IMR-90 (cell line): ENCODE measurements at regions not wholly inside any gene's neighbourhood (a gene's known extent, or its start where the extent isn't known, plus 50 kb on each side); places are given as distances from the start of the nearest gene placed in this dataset.

ENCODE experiments used
- ATAC-seq: fragments of 200-7000 bp; cut with Tn5 transposase; 2 replicates; pipeline ENCODE4 v1.9.1; 2020; ENCODE audit warnings: low read depth, mild to moderate bottlenecking, moderate library complexity
- BruUV-seq: library from RNA; stranded (reverse); fragments of 400-500 nt; replicated peaks from 2 replicates; lab custom pipeline; 2021; lab: Mats Ljungman, UMichigan
- CTCF ChIA-PET: fragments of 300-600 bp; formaldehyde crosslinking; extraction: SDS; loops from one replicate; lab custom pipeline; 2021; ENCODE audit warnings: antibody characterized with exemption; lab: Yijun Ruan, JAX
- POLR2A ChIA-PET: fragments of 300-600 bp; sonication (Branson Sonifier 250); formaldehyde crosslinking; loops from one replicate; lab custom pipeline; 2022; ENCODE audit warnings: antibody characterized with exemption; ENCODE audit not compliant: unreplicated experiment; lab: Charles Lee
- DNase-seq: peaks from one replicate; pipeline ENCODE4 v3.0.0; 2013
- H2AFZ ChIP-seq: replicated peaks from 2 replicates; pipeline ENCODE3; 2013; ENCODE audit warnings: low read length, mild to moderate bottlenecking; ENCODE audit not compliant: poor library complexity
- H2AK5ac ChIP-seq: 2 replicates; pipeline ENCODE4 v1.6.1; 2013; ENCODE audit warnings: low read depth, low read length, inconsistent platforms
- H2AK9ac ChIP-seq: replicated peaks from 2 replicates; pipeline ENCODE3; 2013; ENCODE audit warnings: mild to moderate bottlenecking, low read depth, low read length, moderate library complexity; ENCODE audit not compliant: poor library complexity
- H2BK120ac ChIP-seq: 2 replicates; pipeline ENCODE4 v1.6.1; 2013; ENCODE audit warnings: low read depth, low read length, inconsistent platforms
- H2BK15ac ChIP-seq: 3 replicates; pipeline ENCODE4 v1.6.1; 2013; ENCODE audit warnings: low read depth, low read length, inconsistent platforms
- H2BK20ac ChIP-seq: 2 replicates; pipeline ENCODE4 v1.6.1; 2013; ENCODE audit warnings: low read depth, mild to moderate bottlenecking, inconsistent platforms, low read length, moderate library complexity
- H2BK5ac ChIP-seq: 2 replicates; pipeline ENCODE4 v1.6.1; 2013; ENCODE audit warnings: mild to moderate bottlenecking, low read depth, low read length, inconsistent platforms; ENCODE audit not compliant: poor library complexity, severe bottlenecking
- H3K14ac ChIP-seq: replicated peaks from 2 replicates; pipeline ENCODE4 v1.6.1; 2013; ENCODE audit warnings: low read depth, low read length, inconsistent platforms
- H3K18ac ChIP-seq: 2 replicates; pipeline ENCODE4 v1.6.1; 2013; ENCODE audit warnings: low read depth, low read length, control low read depth
- H3K23ac ChIP-seq: 2 replicates; pipeline ENCODE4 v1.6.1; 2013; ENCODE audit warnings: low read depth, low read length, inconsistent platforms
- H3K27ac ChIP-seq: 2 replicates; pipeline ENCODE4 v1.5.1; 2013; ENCODE audit warnings: mild to moderate bottlenecking, control low read depth, low read length; ENCODE audit not compliant: insufficient read depth
- H3K27me3 ChIP-seq: 2 replicates; pipeline ENCODE4 v1.6.1; 2013; ENCODE audit warnings: low read length; ENCODE audit not compliant: control insufficient read depth, insufficient read depth
- H3K36me3 ChIP-seq: 2 replicates; pipeline ENCODE4 v1.6.1; 2013; ENCODE audit warnings: low read length, mixed read lengths; ENCODE audit not compliant: control insufficient read depth, insufficient read depth
- H3K4ac ChIP-seq: 2 replicates; pipeline ENCODE4 v1.6.1; 2013; ENCODE audit warnings: low read depth, low read length, inconsistent platforms
- H3K4me1 ChIP-seq: 2 replicates; pipeline ENCODE4 v1.6.1; 2013; ENCODE audit warnings: low read length, mixed read lengths; ENCODE audit not compliant: control insufficient read depth, insufficient read depth
- H3K4me2 ChIP-seq: 2 replicates; pipeline ENCODE4 v1.6.1; 2013; ENCODE audit warnings: low read depth, mild to moderate bottlenecking, control low read depth, low read length, moderate library complexity
- H3K4me3 ChIP-seq: 2 replicates; pipeline ENCODE4 v1.5.1; 2013; ENCODE audit warnings: low read depth, mild to moderate bottlenecking, control low read depth, low read length, moderate library complexity; ENCODE audit not compliant: insufficient read depth
- H3K56ac ChIP-seq: 2 replicates; pipeline ENCODE4 v1.6.1; 2013; ENCODE audit warnings: low read length, inconsistent platforms; ENCODE audit not compliant: insufficient read depth; ENCODE audit errors: extremely low read depth
- H3K79me1 ChIP-seq, 2 experiments: 2 replicates each; pipeline ENCODE4 v1.6.1; 2013; ENCODE audit warnings: low read length in 2 of 2, inconsistent platforms in 1 of 2, low read depth in 1 of 2
- H3K9ac ChIP-seq: 2 replicates; pipeline ENCODE4 v1.6.1; 2013; ENCODE audit warnings: low read depth, low read length, control low read depth
- H3K9me1 ChIP-seq: 2 replicates; pipeline ENCODE4 v1.6.1; 2013; ENCODE audit warnings: low read length, inconsistent platforms; ENCODE audit not compliant: insufficient read depth
- H3K9me3 ChIP-seq: 2 replicates; pipeline ENCODE4 v1.6.1; 2013; ENCODE audit warnings: low read length; ENCODE audit not compliant: control insufficient read depth, insufficient read depth
- H4K20me1 ChIP-seq: 2 replicates; pipeline ENCODE4 v1.6.1; 2013; ENCODE audit warnings: low read length, inconsistent platforms; ENCODE audit not compliant: insufficient read depth
- H4K5ac ChIP-seq: 2 replicates; pipeline ENCODE4 v1.6.1; 2013; ENCODE audit warnings: mild to moderate bottlenecking, low read depth, low read length, control low read depth
- H4K8ac ChIP-seq, 2 experiments: 2 replicates each; pipeline ENCODE4 v1.6.1; 2013; ENCODE audit warnings: low read depth in 2 of 2, low read length in 2 of 2, control low read depth in 1 of 2, inconsistent platforms in 1 of 2
- H4K91ac ChIP-seq: 2 replicates; pipeline ENCODE4 v1.6.1; 2013; ENCODE audit warnings: low read depth, low read length, inconsistent platforms; ENCODE audit not compliant: insufficient read depth
- BHLHE40 ChIP-seq: fragments of 150-350 bp; IDR thresholded peaks from 2 replicates; pipeline ENCODE4 v1.6.1; 2016; ENCODE audit warnings: mild to moderate bottlenecking, low read depth, low read length
- CEBPB ChIP-seq: IDR thresholded peaks from 2 replicates; pipeline ENCODE4 v1.6.1; 2012; ENCODE audit warnings: low read depth, low read length, improper control_type of control experiment
- CHD1 ChIP-seq: IDR thresholded peaks from 2 replicates; pipeline ENCODE4 v1.6.1; 2012; ENCODE audit warnings: low read depth, low read length, improper control_type of control experiment
- CTCF ChIP-seq: conservative IDR thresholded peaks from 2 replicates; pipeline ENCODE4 v1.5.1; 2012; ENCODE audit warnings: mild to moderate bottlenecking, low read depth, low read length, improper control_type of control experiment
- ELK1 ChIP-seq: fragments of 150-350 bp; IDR thresholded peaks from 2 replicates; pipeline ENCODE4 v1.6.1; 2016; ENCODE audit warnings: low read depth, mild to moderate bottlenecking, low read length, moderate library complexity, borderline replicate concordance
- FOS ChIP-seq: fragments of 150-350 bp; IDR thresholded peaks from 2 replicates; pipeline ENCODE4 v1.6.1; 2016; ENCODE audit warnings: low read depth, low read length
- MAFK ChIP-seq: IDR thresholded peaks from 2 replicates; pipeline ENCODE4 v1.6.1; 2012; ENCODE audit warnings: low read depth, low read length, improper control_type of control experiment
- MAZ ChIP-seq: IDR thresholded peaks from 2 replicates; pipeline ENCODE4 v1.6.1; 2012; ENCODE audit warnings: low read depth, mild to moderate bottlenecking, low read length, improper control_type of control experiment, moderate library complexity, borderline replicate concordance
- MXI1 ChIP-seq: IDR thresholded peaks from 2 replicates; pipeline ENCODE4 v1.6.1; 2012; ENCODE audit warnings: low read depth, mild to moderate bottlenecking, low read length, moderate library complexity, borderline replicate concordance
- NFE2L2 ChIP-seq: fragments of 150-350 bp; IDR thresholded peaks from 2 replicates; pipeline ENCODE4 v1.6.1; 2016; ENCODE audit warnings: low read depth, mild to moderate bottlenecking, low read length
- POLR2A ChIP-seq: IDR thresholded peaks from 2 replicates; pipeline ENCODE4 v1.6.1; 2012; ENCODE audit warnings: mild to moderate bottlenecking, low read depth, low read length
- RAD21 ChIP-seq: IDR thresholded peaks from 2 replicates; pipeline ENCODE4 v1.6.1; 2012; ENCODE audit warnings: low read length, improper control_type of control experiment
- RCOR1 ChIP-seq: IDR thresholded peaks from 2 replicates; pipeline ENCODE4 v1.6.1; 2012; ENCODE audit warnings: mild to moderate bottlenecking, low read length, improper control_type of control experiment; ENCODE audit not compliant: insufficient replicate concordance
- RFX5 ChIP-seq: IDR thresholded peaks from 2 replicates; pipeline ENCODE4 v1.8.0; 2012; ENCODE audit warnings: low read depth, mild to moderate bottlenecking, low read length, moderate library complexity
- SMC3 ChIP-seq: fragments of 150-350 bp; IDR thresholded peaks from 2 replicates; pipeline ENCODE4 v1.6.1; 2016; ENCODE audit warnings: low read depth, mild to moderate bottlenecking, antibody characterized with exemption, low read length, moderate library complexity
- USF2 ChIP-seq: fragments of 150-350 bp; IDR thresholded peaks from 2 replicates; pipeline ENCODE4 v1.6.1; 2017; ENCODE audit warnings: mild to moderate bottlenecking, antibody characterized with exemption, low read length, low read depth
- dilution Hi-C: fragments of 300-500 bp; cut with HindIII; formaldehyde crosslinking; loops from one replicate; pipeline ENCODE4 v1.14.3; 2018; ENCODE audit warnings: low sequenced_read_pairs; ENCODE audit not compliant: unreplicated experiment
- in situ Hi-C: fragments of 300-500 bp; cut with MboI; formaldehyde crosslinking; loops from 3 replicates; pipeline ENCODE4 v1.14.3; 2019; ENCODE audit warnings: low sequenced_read_pairs, inconsistent platforms, mixed read lengths
- intact Hi-C: fragments of 100-400 bp; cut with micrococcal nuclease; formaldehyde crosslinking; loops from 2 replicates; pipeline ENCODE4 v1.10.0; 2022

GRCh38 chr4:159555873-159556272 lies 453.0 kb downstream of the RAPGEF2 start:
- no TSS peak for BruUV-seq
- no peaks in the 10 kb centered on the region for H3K79me1 ChIP-seq
- H3K4me3 ChIP-seq = no peak overlapping the region
- no peak overlapping the region for H4K91ac ChIP-seq
- no peak overlapping the region for H4K8ac ChIP-seq
- in situ Hi-C loops = no loop called here
- H3K4me1 ChIP-seq = no peaks in the 10 kb centered on the region
- no peak for TF ChIP-seq ELK1
- TF ChIP-seq RFX5 = no peak
- TF ChIP-seq CTCF = no peak
- no peak for TF ChIP-seq RAD21
- TF ChIP-seq USF2 = no peak
- no peak for TF ChIP-seq FOS
- no peak for TF ChIP-seq MXI1
- TF ChIP-seq CEBPB = no peak
- no peak for TF ChIP-seq MAZ
- no peak for TF ChIP-seq POLR2A
- TF ChIP-seq RCOR1 = no peak
- no peak for TF ChIP-seq MAFK
- TF ChIP-seq BHLHE40 = no peak
- TF ChIP-seq SMC3 = no peak
- no peak for TF ChIP-seq CHD1
- no peak for TF ChIP-seq NFE2L2
- no peak overlapping the region for H2AK5ac ChIP-seq
- no peak overlapping the region for H3K56ac ChIP-seq
- POLR2A ChIA-PET = no interaction called here
- no peaks in the 10 kb centered on the region for H3K27me3 ChIP-seq
- intact Hi-C loops = no loop called here
- H3K36me3 ChIP-seq = no peaks in the 10 kb centered on the region
- no peaks in the 10 kb centered on the region for H4K20me1 ChIP-seq
- H3K9me3 ChIP-seq = no peaks in the 10 kb centered on the region
- no peak overlapping the region for H3K9ac ChIP-seq
- no peak overlapping the region for H3K18ac ChIP-seq
- no peak overlapping the region for H2AK9ac ChIP-seq
- no peak overlapping the region for H2BK5ac ChIP-seq
- CTCF ChIA-PET = no interaction called here
- no peak overlapping the region for H2AFZ ChIP-seq
- H3K4me2 ChIP-seq = no peak overlapping the region
- H2BK120ac ChIP-seq = no peak overlapping the region
- H2BK20ac ChIP-seq = no peak overlapping the region
- no peak overlapping the region for H2BK15ac ChIP-seq
- H3K9me1 ChIP-seq = no peaks in the 10 kb centered on the region
- no peak overlapping the region for H3K14ac ChIP-seq
- ATAC-seq (no peak), DNase-seq (no peak)
- dilution Hi-C loops = no loop called here
- H4K5ac ChIP-seq = no peak overlapping the region
- H3K4ac ChIP-seq = no peak overlapping the region
- no peak overlapping the region for H3K27ac ChIP-seq
- no peak overlapping the region for H3K23ac ChIP-seq
